ENCODE measurements at regions not wholly inside any gene's neighbourhood (a gene's known extent, or its start where the extent isn't known, plus 50 kb on each side); places are given as distances from the start of the nearest gene placed in this dataset.

- Histone ChIP-seq H2AFZ (ENCODE audit: insufficient read depth, low read depth, low read length, poor library complexity, severe bottlenecking) (no peak overlapping the region), H4K20me1 (ENCODE audit: control insufficient read depth, insufficient read depth, low read length, poor library complexity, severe bottlenecking) (no peaks in the 10 kb centered on the region), H3K4me2 (replicated peaks; ENCODE audit: low read depth, low read length, poor library complexity, severe bottlenecking) (no peak overlapping the region), H3K27ac (ENCODE audit: low read length in 2 of 2) (no peak overlapping the region), H3K9me3 (ENCODE audit: control extremely low read depth in 1 of 3, control insufficient read depth in 2 of 3, insufficient read depth in 1 of 3, low read length in 2 of 3) (peaks cover 0 to 25% (median 5%) of the 10 kb centered on the region in 3 donors), H3K4me3 (ENCODE audit: control extremely low read depth in 1 of 5, extremely low read depth in 1 of 5, insufficient read depth in 1 of 5, low read depth in 2 of 5, low read length in 4 of 5) (no peak overlapping the region), H3K79me2 (ENCODE audit: control insufficient read depth, insufficient read depth, low read length) (no peaks in the 10 kb centered on the region), H3K4me1 (ENCODE audit: control insufficient read depth in 2 of 2, insufficient read depth in 2 of 2, low read length in 2 of 2) (no peaks in the 10 kb centered on the region), H3K9ac (ENCODE audit: low read length) (no peak overlapping the region), H3K36me3 (replicated peaks in 1 of 2; ENCODE audit: control extremely low read depth in 1 of 2, control insufficient read depth in 1 of 2, extremely low read depth in 1 of 2, insufficient read depth in 2 of 2, low read length in 1 of 2) (no peaks in the 10 kb centered on the region), H3K27me3 (replicated peaks in 1 of 4; ENCODE audit: control extremely low read depth in 1 of 4, control insufficient read depth in 3 of 4, insufficient read depth in 4 of 4, low read length in 3 of 4) (peaks cover 0 to 3% (median 0%) of the 10 kb centered on the region in 4 experiments)
- no peak for ATAC-seq (ENCODE audit: low read depth)
- DNase-seq: no peak
- TF ChIP-seq EZH2 (IDR thresholded peaks at IDR 0.05; ENCODE audit: borderline replicate concordance, insufficient read depth, low read depth, low read length, poor library complexity, severe bottlenecking) (no peak), CTCF (IDR thresholded peaks at IDR 0.05) (no peak)
- intact Hi-C loops (cut with micrococcal nuclease): no loop called here
- H3K27me3 Mint-ChIP-seq: no peaks in the 10 kb centered on the region
- 90% methylated on average over 11 of the region's 12 CpGs for WGBS (ENCODE audit: insufficient coverage)
- no peak overlapping the region for H3K27ac Mint-ChIP-seq
- H3K4me3 Mint-ChIP-seq: no peak overlapping the region
- no peaks in the 10 kb centered on the region for H3K4me1 Mint-ChIP-seq
- POLR2A ChIA-PET: no interaction called here
- CTCF ChIA-PET: no interaction called here
- H3K9me3 Mint-ChIP-seq (ENCODE audit: insufficient read depth): peaks cover 3% of the 10 kb centered on the region
These were observed 50.3 kb upstream of the VSTM2B start for GRCh38 chr19:29475469-29475868.
